CD4-positive, CD25-positive, alpha-beta regulatory T cell (primary cell): ENCODE measurements at regions not wholly inside any gene's neighbourhood (a gene's known extent, or its start where the extent isn't known, plus 50 kb on each side); places are given as distances from the start of the nearest gene placed in this dataset.

Experiments
- ATAC-seq, 2 donors: fragments of 150-1000 bp; cut with Tn5 transposase; one replicate each; pipeline ENCODE4 v1.10.0; 2021; ENCODE audit warnings: low read depth in 2 of 2, moderate number of reproducible peaks in 2 of 2, moderate library complexity in 1 of 2
- DNase-seq, 3 donors: peaks; one replicate each; pipeline versions ENCODE4 v3.0.0 to v3.0.0-alpha.2; 2012 to 2022; ENCODE audit warnings: mixed read lengths in 1 of 3
- H3K27ac ChIP-seq: one replicate; pipeline ENCODE4 v1.7.0; 2013; ENCODE audit warnings: mild to moderate bottlenecking, low read length; ENCODE audit not compliant: insufficient read depth, poor library complexity, severe bottlenecking
- H3K27me3 ChIP-seq: one replicate; pipeline ENCODE4 v1.7.0; 2013; ENCODE audit warnings: low read length; ENCODE audit not compliant: control insufficient read depth, insufficient read depth
- H3K36me3 ChIP-seq: one replicate; pipeline ENCODE4 v1.7.0; 2013; ENCODE audit warnings: mild to moderate bottlenecking, low read length, moderate library complexity; ENCODE audit not compliant: control insufficient read depth, insufficient read depth
- H3K4me1 ChIP-seq: 2 replicates; pipeline ENCODE4 v1.7.0; 2013; ENCODE audit warnings: mild to moderate bottlenecking, low read length; ENCODE audit not compliant: insufficient read depth, control insufficient read depth, poor library complexity, severe bottlenecking
- H3K4me3 ChIP-seq: one replicate; pipeline ENCODE4 v1.7.0; 2013; ENCODE audit warnings: low read depth, mild to moderate bottlenecking, low read length, moderate library complexity
- H3K9me3 ChIP-seq, 2 experiments: 1 replicate in 1 of 2; 2 replicates in 1 of 2; pipeline ENCODE4 v1.7.0; 2013; ENCODE audit warnings: low read length in 2 of 2, mild to moderate bottlenecking in 1 of 2, moderate library complexity in 1 of 2; ENCODE audit not compliant: control insufficient read depth in 2 of 2
- H3K27ac Mint-ChIP-seq, 3 donors: one replicate each; pipeline ENCODE4 v1.8.0; 2020 to 2022; ENCODE audit warnings: mild to moderate bottlenecking in 3 of 3, mixed read lengths in 3 of 3, moderate library complexity in 2 of 3
- H3K27me3 Mint-ChIP-seq: one replicate; pipeline ENCODE4 v1.8.0; 2022; ENCODE audit warnings: mild to moderate bottlenecking, mixed read lengths
- H3K36me3 Mint-ChIP-seq: one replicate; pipeline ENCODE4 v1.8.0; 2020; ENCODE audit warnings: mixed read lengths
- H3K4me1 Mint-ChIP-seq, 4 donors: one replicate each; pipeline ENCODE4 v1.8.0; 2020 to 2022; ENCODE audit warnings: mixed read lengths in 4 of 4, mild to moderate bottlenecking in 1 of 4
- H3K4me3 Mint-ChIP-seq, 4 donors: one replicate each; pipeline ENCODE4 v1.8.0; 2020 to 2022; ENCODE audit warnings: mild to moderate bottlenecking in 4 of 4, mixed read lengths in 4 of 4, moderate library complexity in 3 of 4
- H3K9me3 Mint-ChIP-seq, 7 donors: one replicate each; pipeline ENCODE4 v1.8.0; 2020 to 2022; ENCODE audit warnings: mixed read lengths in 7 of 7, mild to moderate bottlenecking in 3 of 7, moderate library complexity in 2 of 7

- H3K9me3 Mint-ChIP-seq, result no peaks in the 10 kb centered on the region
Measured at GRCh38 chr5:68440651-68441050, 225.1 kb downstream of the PIK3R1 start.

GRCh38 chr5:68441309-68442073, 225.9 kb downstream of the PIK3R1 start:
- Histone ChIP-seq H3K4me1 (no peaks in the 10 kb centered on the region), H3K27me3 (peaks cover 2% of the 10 kb centered on the region), H3K4me3 (no peak overlapping the region), H3K27ac (no peak overlapping the region), H3K9me3 (no peaks in the 10 kb centered on the region), H3K36me3 (no peaks in the 10 kb centered on the region)
- H3K4me3 Mint-ChIP-seq, result no peak overlapping the region
- H3K4me1 Mint-ChIP-seq, result peaks cover 0 to 5% (median 0%) of the 10 kb centered on the region in 4 donors
- no peaks in the 10 kb centered on the region for H3K36me3 Mint-ChIP-seq
- no peak overlapping the region for H3K27ac Mint-ChIP-seq
- no peak for DNase-seq
- peaks cover 8% of the 10 kb centered on the region for H3K27me3 Mint-ChIP-seq
- no peak for ATAC-seq
- no peaks in the 10 kb centered on the region for H3K9me3 Mint-ChIP-seq

More at GRCh38 chr5:68440651-68441050, 225.1 kb downstream of the PIK3R1 start:
- Mint-ChIP-seq H3K4me3 (no peak overlapping the region), H3K27ac (no peak overlapping the region), H3K27me3 (peaks cover 8% of the 10 kb centered on the region), H3K4me1 (peaks cover 0 to 6% (median under 1%) of the 10 kb centered on the region in 4 donors), H3K36me3 (no peaks in the 10 kb centered on the region)
- no peaks in the 10 kb centered on the region for H3K9me3 ChIP-seq
- no peak overlapping the region for H3K27ac ChIP-seq
- H3K4me3 ChIP-seq, result no peak overlapping the region
- H3K27me3 ChIP-seq, result peaks cover 2% of the 10 kb centered on the region
- DNase-seq, result no peak
- no peak for ATAC-seq
- no peaks in the 10 kb centered on the region for H3K4me1 ChIP-seq
- H3K36me3 ChIP-seq, result no peaks in the 10 kb centered on the region

GRCh38 chr5:68443091-68443490, 227.5 kb downstream of the PIK3R1 start:
- Histone ChIP-seq H3K27ac (no peak overlapping the region), H3K4me3 (no peak overlapping the region), H3K4me1 (no peaks in the 10 kb centered on the region), H3K9me3 (no peaks in the 10 kb centered on the region), H3K36me3 (no peaks in the 10 kb centered on the region), H3K27me3 (peaks cover 2% of the 10 kb centered on the region)
- ATAC-seq (no peak), DNase-seq (no peak)
- H3K4me1 Mint-ChIP-seq, result peaks cover 0 to 5% (median 0%) of the 10 kb centered on the region in 4 donors
- no peaks in the 10 kb centered on the region for H3K9me3 Mint-ChIP-seq
- no peaks in the 10 kb centered on the region for H3K36me3 Mint-ChIP-seq
- no peak overlapping the region for H3K4me3 Mint-ChIP-seq
- H3K27ac Mint-ChIP-seq, result no peak overlapping the region
- peaks cover 8% of the 10 kb centered on the region for H3K27me3 Mint-ChIP-seq

- ATAC-seq, result no peak
- Mint-ChIP-seq H3K9me3 (peaks cover 0 to under 1% (median 0%) of the 10 kb centered on the region in 7 donors), H3K4me3 (no peak overlapping the region), H3K36me3 (no peaks in the 10 kb centered on the region), H3K27ac (no peak overlapping the region), H3K27me3 (peaks cover 8% of the 10 kb centered on the region), H3K4me1 (peaks cover 0 to 5% (median 0%) of the 10 kb centered on the region in 4 donors)
- H3K9me3 ChIP-seq, result no peaks in the 10 kb centered on the region
- no peak overlapping the region for H3K4me3 ChIP-seq
- no peak for DNase-seq
- H3K4me1 ChIP-seq, result no peaks in the 10 kb centered on the region
- H3K27ac ChIP-seq, result no peak overlapping the region
- H3K27me3 ChIP-seq, result peaks cover 2% of the 10 kb centered on the region
- no peaks in the 10 kb centered on the region for H3K36me3 ChIP-seq
Measured at GRCh38 chr5:68444048-68444447, 228.5 kb downstream of the PIK3R1 start.

GRCh38 chr5:68444833-68445232, 229.3 kb downstream of the PIK3R1 start:
- Mint-ChIP-seq H3K4me1 (peaks cover 0 to 5% (median 0%) of the 10 kb centered on the region in 4 donors), H3K27me3 (peaks cover 8% of the 10 kb centered on the region), H3K36me3 (no peaks in the 10 kb centered on the region), H3K9me3 (peaks cover 0 to 4% (median 0%) of the 10 kb centered on the region in 7 donors), H3K4me3 (no peak overlapping the region), H3K27ac (no peak overlapping the region)
- no peak for ATAC-seq
- H3K27ac ChIP-seq, result no peak overlapping the region
- no peaks in the 10 kb centered on the region for H3K36me3 ChIP-seq
- H3K27me3 ChIP-seq, result peaks cover 2% of the 10 kb centered on the region
- H3K9me3 ChIP-seq, result no peaks in the 10 kb centered on the region
- no peak overlapping the region for H3K4me3 ChIP-seq
- DNase-seq, result no peak
- H3K4me1 ChIP-seq, result no peaks in the 10 kb centered on the region

- Histone ChIP-seq H3K9me3 (no peaks in the 10 kb centered on the region), H3K27me3 (peaks cover 2% of the 10 kb centered on the region), H3K4me1 (no peaks in the 10 kb centered on the region), H3K36me3 (no peaks in the 10 kb centered on the region), H3K27ac (no peak overlapping the region), H3K4me3 (no peak overlapping the region)
- ATAC-seq, result no peak
- Mint-ChIP-seq H3K27ac (no peak overlapping the region), H3K27me3 (peaks cover 8% of the 10 kb centered on the region), H3K4me1 (peaks cover 0 to 5% (median 0%) of the 10 kb centered on the region in 4 donors), H3K36me3 (no peaks in the 10 kb centered on the region), H3K4me3 (no peak overlapping the region), H3K9me3 (peaks cover 0 to 4% (median 0%) of the 10 kb centered on the region in 7 donors)
- no peak for DNase-seq
Measured at GRCh38 chr5:68445257-68446069, 229.9 kb downstream of the PIK3R1 start.

- no peaks in the 10 kb centered on the region for H3K4me1 ChIP-seq
- Mint-ChIP-seq H3K27ac (no peak overlapping the region), H3K4me3 (no peak overlapping the region), H3K27me3 (peaks cover 8% of the 10 kb centered on the region), H3K36me3 (no peaks in the 10 kb centered on the region), H3K9me3 (peaks cover 0 to 4% (median 0%) of the 10 kb centered on the region in 7 donors), H3K4me1 (peaks cover 0 to 5% (median 0%) of the 10 kb centered on the region in 4 donors)
- H3K27me3 ChIP-seq, result peaks cover 2% of the 10 kb centered on the region
- H3K36me3 ChIP-seq, result no peaks in the 10 kb centered on the region
- ATAC-seq (no peak), DNase-seq (no peak)
- H3K27ac ChIP-seq, result no peak overlapping the region
- no peak overlapping the region for H3K4me3 ChIP-seq
- H3K9me3 ChIP-seq, result no peaks in the 10 kb centered on the region
Measured at GRCh38 chr5:68446070-68446357, 230.5 kb downstream of the PIK3R1 start.
